PC-3 (cell line): ENCODE measurements at regions not wholly inside any gene's neighbourhood (a gene's known extent, or its start where the extent isn't known, plus 50 kb on each side); places are given as distances from the start of the nearest gene placed in this dataset.

Experiments
- EZH2 ChIP-seq: fragments of 300-600 bp; sonication (generic); IDR thresholded peaks from one replicate; pipeline ENCODE4 v1.6.1; 2017; ENCODE audit warnings: antibody characterized with exemption, mild to moderate bottlenecking, low read length; ENCODE audit not compliant: unreplicated experiment
- EZH2phosphoT487 ChIP-seq: fragments of 300-600 bp; sonication (generic); IDR thresholded peaks from 2 replicates; pipeline ENCODE4 v1.6.1; 2018; ENCODE audit warnings: mild to moderate bottlenecking, antibody characterized with exemption, low read length, borderline replicate concordance
- TF ChIP-seq, protein P1 (sequence below): fragments of 300-600 bp; sonication (generic); conservative IDR thresholded peaks from 2 replicates; pipeline ENCODE4 v1.5.1; 2017; ENCODE audit warnings: antibody characterized with exemption, low read depth, mild to moderate bottlenecking, low read length

DNA sequence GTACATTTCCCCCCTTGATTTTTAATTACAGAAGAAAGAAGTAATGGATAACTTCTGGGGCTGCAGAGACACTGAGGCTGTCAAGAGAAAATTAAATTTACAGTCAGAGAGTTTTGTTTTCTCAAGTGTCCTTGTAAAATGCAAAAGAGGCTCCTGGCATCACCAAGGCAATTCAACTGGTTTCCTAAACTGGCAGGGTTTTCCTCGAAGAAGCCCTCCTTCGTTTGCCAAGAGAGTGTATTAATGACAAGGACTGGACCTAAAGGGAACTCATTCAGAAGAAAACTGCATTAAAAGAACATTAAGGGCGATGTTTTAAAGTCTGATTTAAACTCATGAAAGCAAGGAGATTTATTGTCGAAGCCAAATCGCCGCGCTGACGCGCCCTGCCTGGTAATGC is 476.9 kb downstream of the ZSWIM6 start:
- TF ChIP-seq, protein P1, sequence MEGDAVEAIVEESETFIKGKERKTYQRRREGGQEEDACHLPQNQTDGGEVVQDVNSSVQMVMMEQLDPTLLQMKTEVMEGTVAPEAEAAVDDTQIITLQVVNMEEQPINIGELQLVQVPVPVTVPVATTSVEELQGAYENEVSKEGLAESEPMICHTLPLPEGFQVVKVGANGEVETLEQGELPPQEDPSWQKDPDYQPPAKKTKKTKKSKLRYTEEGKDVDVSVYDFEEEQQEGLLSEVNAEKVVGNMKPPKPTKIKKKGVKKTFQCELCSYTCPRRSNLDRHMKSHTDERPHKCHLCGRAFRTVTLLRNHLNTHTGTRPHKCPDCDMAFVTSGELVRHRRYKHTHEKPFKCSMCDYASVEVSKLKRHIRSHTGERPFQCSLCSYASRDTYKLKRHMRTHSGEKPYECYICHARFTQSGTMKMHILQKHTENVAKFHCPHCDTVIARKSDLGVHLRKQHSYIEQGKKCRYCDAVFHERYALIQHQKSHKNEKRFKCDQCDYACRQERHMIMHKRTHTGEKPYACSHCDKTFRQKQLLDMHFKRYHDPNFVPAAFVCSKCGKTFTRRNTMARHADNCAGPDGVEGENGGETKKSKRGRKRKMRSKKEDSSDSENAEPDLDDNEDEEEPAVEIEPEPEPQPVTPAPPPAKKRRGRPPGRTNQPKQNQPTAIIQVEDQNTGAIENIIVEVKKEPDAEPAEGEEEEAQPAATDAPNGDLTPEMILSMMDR: no peak
- no peak for TF ChIP-seq EZH2
- TF ChIP-seq EZH2phosphoT487: no peak
